ENCODE measurements at regions not wholly inside any gene's neighbourhood (a gene's known extent, or its start where the extent isn't known, plus 50 kb on each side); places are given as distances from the start of the nearest gene placed in this dataset.

- H3K36me3 ChIP-seq (ENCODE audit: control insufficient read depth in 2 of 2, insufficient read depth in 2 of 2, low read length in 1 of 2), result no peaks in the 10 kb centered on the region
- no TSS peak for BruUV-seq (replicated peaks)
- H3K79me2 ChIP-seq (ENCODE audit: control insufficient read depth, insufficient read depth, low read length), result no peaks in the 10 kb centered on the region
- ATAC-seq, result no peak
- no peaks in the 10 kb centered on the region for H3K4me1 ChIP-seq (ENCODE audit: control insufficient read depth, insufficient read depth, low read length)
- ChIA-PET POLR2A (no interaction called here), RAD21 (ENCODE audit: unreplicated experiment) (no interaction called here), SMC1A (ENCODE audit: uncharacterized antibody, unreplicated experiment) (no interaction called here), CTCF (no interaction called here)
- no peaks in the 10 kb centered on the region for H4K20me1 ChIP-seq (ENCODE audit: control insufficient read depth, insufficient read depth)
- H2AFZ ChIP-seq (ENCODE audit: control insufficient read depth, low read depth, low read length), result no peak overlapping the region
- no peak overlapping the region for H3K4me3 ChIP-seq
- intact Hi-C loops (cut with micrococcal nuclease; ENCODE audit: unreplicated experiment), result no loop called here
- no peak overlapping the region for H3K27ac ChIP-seq (ENCODE audit: control insufficient read depth, insufficient read depth)
- peaks cover 0 to 11% of the 10 kb centered on the region in 2 experiments; a peak in 2 of 4 replicates for H3K27me3 ChIP-seq (replicated peaks in 1 of 2; ENCODE audit: control insufficient read depth in 2 of 2, insufficient read depth in 2 of 2, low read length in 1 of 2)
- TF ChIP-seq ZNF24 (IDR thresholded peaks at IDR 0.05) (no peak), BCL3 (IDR thresholded peaks at IDR 0.05; ENCODE audit: borderline replicate concordance, insufficient read depth, low read depth, low read length, poor library complexity, severe bottlenecking) (no peak), LARP7 (IDR thresholded peaks at IDR 0.05) (no peak), CBX3 (IDR thresholded peaks at IDR 0.05; ENCODE audit: borderline replicate concordance, low read depth) (no peak), PAX5 (IDR thresholded peaks at IDR 0.05; ENCODE audit: borderline replicate concordance, low read depth, low read length) (no peak), MTA3 (IDR thresholded peaks at IDR 0.05; ENCODE audit: borderline replicate concordance, low read length) (no peak), ATF2 (IDR thresholded peaks at IDR 0.05; ENCODE audit: low read length) (no peak), JUNB (IDR thresholded peaks at IDR 0.05) (no peak), DPF2 (IDR thresholded peaks at IDR 0.05) (no peak), SMARCA5 (IDR thresholded peaks at IDR 0.05) (no peak), NR2F1 (conservative IDR thresholded peaks at IDR 0.05) (no peak), EED (IDR thresholded peaks at IDR 0.05; ENCODE audit: low read depth) (no peak), SRF (IDR thresholded peaks at IDR 0.05; ENCODE audit: low read depth in 2 of 2, low read length in 2 of 2) (no peak)
- 33% methylated on average over 3 of the region's 3 CpGs for WGBS (ENCODE audit: insufficient coverage, insufficient replicate concordance, low lambda C conversion rate, missing lambda C conversion rate)
- no peak for DNase-seq (ENCODE audit: low read depth, low spot score)
- H3K9ac ChIP-seq (ENCODE audit: control insufficient read depth, insufficient read depth, low read length), result no peak overlapping the region
- in situ Hi-C loops (cut with MboI), result no loop called here
- no peak for FAIRE-seq
- no peak overlapping the region for H3K4me2 ChIP-seq (ENCODE audit: control insufficient read depth, insufficient read depth)
- no peaks in the 10 kb centered on the region for H3K9me3 ChIP-seq (replicated peaks; ENCODE audit: control insufficient read depth, insufficient read depth, low read length)
These were observed 69.3 kb downstream of the FOXB1 start for GRCh38 chr15:60073466-60073840.

Measured in GM12878 (cell line).